ENCODE measurements at regions not wholly inside any gene's neighbourhood (a gene's known extent, or its start where the extent isn't known, plus 50 kb on each side); places are given as distances from the start of the nearest gene placed in this dataset.

DNA sequence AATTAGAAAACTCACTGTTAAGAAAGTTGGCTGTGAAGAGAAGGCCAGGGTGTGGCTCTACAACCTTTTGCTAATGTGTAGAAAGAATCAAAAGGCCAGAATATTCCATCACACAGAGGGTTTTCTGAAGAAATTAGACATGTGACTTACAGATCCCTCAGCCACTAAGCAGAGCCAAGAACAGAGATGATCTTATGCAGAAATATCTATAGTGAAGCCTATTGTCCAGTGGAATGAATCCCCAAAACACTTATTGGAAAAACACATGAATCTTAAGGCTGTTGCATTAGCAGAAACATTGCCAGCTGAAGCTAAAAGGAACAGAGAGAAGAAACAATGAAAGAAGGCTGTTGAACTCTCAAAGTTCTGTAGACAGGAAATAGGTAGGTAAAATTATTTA is 979.2 kb downstream of the MRPL39 start:
- TF ChIP-seq CTCF (IDR thresholded peaks at IDR 0.05; ENCODE audit: borderline replicate concordance, extremely low read depth, low read length, poor library complexity, severe bottlenecking) (no peak), EZH2 (IDR thresholded peaks at IDR 0.05; ENCODE audit: borderline replicate concordance, low read depth, low read length, severe bottlenecking) (no peak)

Data from DND-41 (cell line).